PC-3 (cell line): ENCODE measurements at regions not wholly inside any gene's neighbourhood (a gene's known extent, or its start where the extent isn't known, plus 50 kb on each side); places are given as distances from the start of the nearest gene placed in this dataset.

Source experiments
- ATAC-seq: fragments of 200-7000 bp; cut with Tn5 transposase; 2 replicates; pipeline ENCODE4 v1.9.1; 2020; ENCODE audit warnings: mild to moderate bottlenecking, moderate library complexity
- BruUV-seq: library from RNA; stranded (reverse); fragments of 400-500 nt; replicated peaks from 2 replicates; lab custom pipeline; 2021; lab: Mats Ljungman, UMichigan
- CTCF ChIA-PET: fragments of 300-600 bp; sonication (Branson Sonifier 250); formaldehyde crosslinking; loops from one replicate; lab custom pipeline; 2022; ENCODE audit warnings: antibody characterized with exemption; lab: Charles Lee
- POLR2A ChIA-PET: fragments of 300-600 bp; sonication (Branson Sonifier 250); formaldehyde crosslinking; loops from one replicate; lab custom pipeline; 2022; ENCODE audit warnings: antibody characterized with exemption; ENCODE audit not compliant: unreplicated experiment; lab: Charles Lee
- DNase-seq: peaks from one replicate; pipeline ENCODE4 v3.0.0-alpha.2; 2015
- H2AFZ ChIP-seq: fragments of 300-600 bp; sonication (generic); 2 replicates; pipeline ENCODE4 v1.6.0; 2016; ENCODE audit warnings: antibody characterized with exemption, low read length
- H3F3A ChIP-seq: fragments of 300-600 bp; sonication (generic); one replicate; pipeline ENCODE4 v1.6.0; 2017; ENCODE audit warnings: antibody characterized with exemption, low read length, control low read depth, mild to moderate bottlenecking; ENCODE audit not compliant: unreplicated experiment
- H3K27ac ChIP-seq: fragments of 300-600 bp; sonication (generic); 2 replicates; pipeline ENCODE4 v1.5.1; 2016; ENCODE audit warnings: mild to moderate bottlenecking, low read length
- H3K27me3 ChIP-seq: fragments of 300-600 bp; sonication (generic); 2 replicates; pipeline ENCODE4 v1.6.1; 2016; ENCODE audit warnings: low read length, mixed read lengths
- H3K36me3 ChIP-seq: fragments of 300-600 bp; sonication (generic); 2 replicates; pipeline ENCODE4 v1.6.1; 2016; ENCODE audit warnings: low read depth, mixed run types, low read length, mixed read lengths
- H3K4me1 ChIP-seq: fragments of 300-600 bp; sonication (generic); 2 replicates; pipeline ENCODE4 v1.5.1; 2016; ENCODE audit warnings: low read length; ENCODE audit not compliant: insufficient read depth
- H3K4me2 ChIP-seq: fragments of 300-600 bp; sonication (generic); 2 replicates; pipeline ENCODE4 v1.6.0; 2016; ENCODE audit warnings: low read length
- H3K4me3 ChIP-seq: fragments of 300-600 bp; sonication (generic); 2 replicates; pipeline ENCODE4 v1.5.1; 2016; ENCODE audit warnings: mild to moderate bottlenecking, low read length, mixed read lengths
- H3K79me2 ChIP-seq: fragments of 300-600 bp; sonication (generic); 2 replicates; pipeline ENCODE4 v1.6.1; 2017; ENCODE audit warnings: low read length, mixed read lengths
- H3K9ac ChIP-seq: fragments of 300-600 bp; sonication (generic); 2 replicates; pipeline ENCODE4 v1.6.0; 2016; ENCODE audit warnings: mild to moderate bottlenecking, low read length
- H3K9me2 ChIP-seq: fragments of 300-600 bp; sonication (generic); replicated peaks from 2 replicates; pipeline ENCODE4 v1.6.1; 2016; ENCODE audit warnings: mixed run types, low read length, mixed read lengths
- H3K9me3 ChIP-seq: fragments of 300-600 bp; sonication (generic); 2 replicates; pipeline ENCODE4 v1.6.1; 2016; ENCODE audit warnings: low read length, mixed read lengths
- H4K20me1 ChIP-seq: fragments of 300-600 bp; sonication (generic); 2 replicates; pipeline ENCODE4 v1.6.1; 2016; ENCODE audit warnings: low read length, mixed read lengths
- EZH2 ChIP-seq: fragments of 300-600 bp; sonication (generic); IDR thresholded peaks from one replicate; pipeline ENCODE4 v1.6.1; 2017; ENCODE audit warnings: antibody characterized with exemption, mild to moderate bottlenecking, low read length; ENCODE audit not compliant: unreplicated experiment
- EZH2phosphoT487 ChIP-seq: fragments of 300-600 bp; sonication (generic); IDR thresholded peaks from 2 replicates; pipeline ENCODE4 v1.6.1; 2018; ENCODE audit warnings: mild to moderate bottlenecking, antibody characterized with exemption, low read length, borderline replicate concordance
- intact Hi-C: fragments of 100-400 bp; cut with micrococcal nuclease; formaldehyde crosslinking; loops from 2 replicates; pipeline ENCODE4 v1.9.0; 2023
- TF ChIP-seq, protein P1 (sequence below): fragments of 300-600 bp; sonication (generic); conservative IDR thresholded peaks from 2 replicates; pipeline ENCODE4 v1.5.1; 2017; ENCODE audit warnings: antibody characterized with exemption, low read depth, mild to moderate bottlenecking, low read length

DNA sequence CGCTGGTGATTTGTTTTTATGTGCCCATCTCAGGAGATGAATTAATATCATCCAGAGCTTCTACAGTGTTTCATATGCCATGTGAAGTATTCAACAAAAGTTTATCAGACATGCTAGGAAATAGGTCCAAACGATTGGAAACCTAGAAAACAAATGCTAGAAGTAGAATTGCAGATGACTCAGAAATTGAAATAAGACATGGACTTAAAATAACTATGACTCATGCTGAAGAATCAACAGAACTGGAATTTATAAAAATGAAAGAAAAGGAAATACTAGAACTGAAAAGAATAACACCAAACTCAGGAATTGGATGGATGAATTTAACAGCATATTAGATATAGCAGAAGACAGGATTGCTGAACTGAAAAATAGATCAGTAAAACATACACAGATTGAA lies 172.7 kb upstream of the GIMD1 start:
- H3K27ac ChIP-seq, result no peak overlapping the region
- no peaks in the 10 kb centered on the region for H3K9me3 ChIP-seq
- H4K20me1 ChIP-seq, result no peaks in the 10 kb centered on the region
- no peaks in the 10 kb centered on the region for H3K27me3 ChIP-seq
- peaks cover 13% of the 10 kb centered on the region for H3K4me1 ChIP-seq
- peak; percentile 55 for DNase-seq
- H3K4me2 ChIP-seq, result peak overlapping the region; percentile 49
- intact Hi-C loops, result loop anchor here (1.0 kb wide), 1 partner anchor 42 kb away; no protein-coding TSS in a partner anchor
- no peak overlapping the region for H2AFZ ChIP-seq
- ChIA-PET POLR2A (no interaction called here), CTCF (no interaction called here)
- H3K4me3 ChIP-seq, result no peak overlapping the region
- BruUV-seq, result no TSS peak
- no peaks in the 10 kb centered on the region for H3K79me2 ChIP-seq
- no peak overlapping the region for H3K9ac ChIP-seq
- peak; percentile 68 for ATAC-seq
- TF ChIP-seq EZH2phosphoT487, result no peak
- TF ChIP-seq, protein P1, sequence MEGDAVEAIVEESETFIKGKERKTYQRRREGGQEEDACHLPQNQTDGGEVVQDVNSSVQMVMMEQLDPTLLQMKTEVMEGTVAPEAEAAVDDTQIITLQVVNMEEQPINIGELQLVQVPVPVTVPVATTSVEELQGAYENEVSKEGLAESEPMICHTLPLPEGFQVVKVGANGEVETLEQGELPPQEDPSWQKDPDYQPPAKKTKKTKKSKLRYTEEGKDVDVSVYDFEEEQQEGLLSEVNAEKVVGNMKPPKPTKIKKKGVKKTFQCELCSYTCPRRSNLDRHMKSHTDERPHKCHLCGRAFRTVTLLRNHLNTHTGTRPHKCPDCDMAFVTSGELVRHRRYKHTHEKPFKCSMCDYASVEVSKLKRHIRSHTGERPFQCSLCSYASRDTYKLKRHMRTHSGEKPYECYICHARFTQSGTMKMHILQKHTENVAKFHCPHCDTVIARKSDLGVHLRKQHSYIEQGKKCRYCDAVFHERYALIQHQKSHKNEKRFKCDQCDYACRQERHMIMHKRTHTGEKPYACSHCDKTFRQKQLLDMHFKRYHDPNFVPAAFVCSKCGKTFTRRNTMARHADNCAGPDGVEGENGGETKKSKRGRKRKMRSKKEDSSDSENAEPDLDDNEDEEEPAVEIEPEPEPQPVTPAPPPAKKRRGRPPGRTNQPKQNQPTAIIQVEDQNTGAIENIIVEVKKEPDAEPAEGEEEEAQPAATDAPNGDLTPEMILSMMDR, result no peak
- no peak for TF ChIP-seq EZH2
- no peaks in the 10 kb centered on the region for H3K36me3 ChIP-seq
- H3F3A ChIP-seq, result no peaks in the 10 kb centered on the region
- no peaks in the 10 kb centered on the region for H3K9me2 ChIP-seq

DNA sequence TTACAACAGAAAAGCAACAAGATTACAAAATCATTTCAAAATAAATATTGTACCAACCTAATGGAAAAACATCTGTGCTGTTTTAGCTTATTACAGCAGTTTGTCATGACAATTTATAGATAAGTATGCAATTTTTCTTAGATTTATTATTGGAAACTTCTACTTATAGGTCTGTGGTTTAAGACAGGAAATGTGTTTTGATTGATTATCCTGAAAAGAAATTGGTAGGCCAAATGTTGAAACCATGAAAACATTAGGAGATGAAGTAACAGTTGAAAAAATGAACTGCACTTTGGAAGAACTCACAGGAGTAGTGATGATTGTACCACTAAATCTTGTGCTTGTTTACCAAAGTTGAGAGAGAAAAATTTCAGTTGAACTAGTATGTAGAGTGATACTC lies 162.2 kb upstream of the GIMD1 start:
- no TSS peak for BruUV-seq
- no peak for ATAC-seq
- Histone ChIP-seq H3K4me3 (no peak overlapping the region), H3F3A (no peaks in the 10 kb centered on the region), H3K4me2 (no peak overlapping the region), H3K4me1 (peaks cover 11% of the 10 kb centered on the region), H3K79me2 (no peaks in the 10 kb centered on the region), H3K27ac (no peak overlapping the region), H3K9me3 (no peaks in the 10 kb centered on the region), H3K27me3 (no peaks in the 10 kb centered on the region), H3K36me3 (no peaks in the 10 kb centered on the region), H4K20me1 (no peaks in the 10 kb centered on the region), H2AFZ (no peak overlapping the region), H3K9me2 (no peaks in the 10 kb centered on the region), H3K9ac (no peak overlapping the region)
- POLR2A ChIA-PET, result no interaction called here
- intact Hi-C loops, result no loop called here
- TF ChIP-seq EZH2, result no peak
- TF ChIP-seq EZH2phosphoT487, result no peak
- TF ChIP-seq, protein P1, result no peak
- DNase-seq, result no peak
- CTCF ChIA-PET, result no interaction called here

DNA sequence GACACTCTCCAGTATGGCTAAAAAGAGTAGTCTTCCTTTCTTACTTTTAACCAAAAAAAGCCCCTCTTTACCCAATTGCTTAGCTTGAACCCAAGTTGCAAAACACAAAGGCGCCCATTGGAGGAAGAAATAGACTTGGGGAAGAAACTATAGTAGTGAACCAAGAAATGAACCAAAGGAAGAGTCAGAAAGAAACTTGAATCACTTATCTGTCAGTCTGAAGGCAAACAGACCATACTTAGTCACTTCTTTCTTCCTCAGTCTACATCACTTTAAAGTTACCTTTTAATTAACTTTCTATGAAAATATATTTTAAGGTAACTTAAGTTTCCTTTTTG lies 161.4 kb upstream of the GIMD1 start:
- no peaks in the 10 kb centered on the region for H3K27me3 ChIP-seq
- intact Hi-C loops, result no loop called here
- CTCF ChIA-PET, result no interaction called here
- H4K20me1 ChIP-seq, result no peaks in the 10 kb centered on the region
- TF ChIP-seq, protein P1, result no peak
- TF ChIP-seq EZH2phosphoT487 (no peak), EZH2 (no peak)
- no TSS peak for BruUV-seq
- peaks cover 11% of the 10 kb centered on the region for H3K4me1 ChIP-seq
- no peak overlapping the region for H3K4me3 ChIP-seq
- no peaks in the 10 kb centered on the region for H3F3A ChIP-seq
- no peaks in the 10 kb centered on the region for H3K79me2 ChIP-seq
- peak overlapping the region; percentile 74 for H3K27ac ChIP-seq
- ATAC-seq (peak; percentile 51), DNase-seq (no peak)
- H3K9ac ChIP-seq, result no peak overlapping the region
- H2AFZ ChIP-seq, result peak overlapping the region; percentile 49
- no peaks in the 10 kb centered on the region for H3K9me3 ChIP-seq
- no peaks in the 10 kb centered on the region for H3K9me2 ChIP-seq
- POLR2A ChIA-PET, result no interaction called here
- H3K4me2 ChIP-seq, result peak overlapping the region; percentile 57
- H3K36me3 ChIP-seq, result no peaks in the 10 kb centered on the region
